Stimulated activated CD8-positive, alpha-beta memory T cell treated with anti-CD3 and anti-CD28 coated beads, Interleukin-4, amount 100 ng/mL, for 48 hours (primary cell): ENCODE measurements at regions not wholly inside any gene's neighbourhood (a gene's known extent, or its start where the extent isn't known, plus 50 kb on each side); places are given as distances from the start of the nearest gene placed in this dataset.

Source experiments
- DNase-seq: peaks from one replicate; pipeline ENCODE4 v3.0.0-alpha.2; 2020

DNA sequence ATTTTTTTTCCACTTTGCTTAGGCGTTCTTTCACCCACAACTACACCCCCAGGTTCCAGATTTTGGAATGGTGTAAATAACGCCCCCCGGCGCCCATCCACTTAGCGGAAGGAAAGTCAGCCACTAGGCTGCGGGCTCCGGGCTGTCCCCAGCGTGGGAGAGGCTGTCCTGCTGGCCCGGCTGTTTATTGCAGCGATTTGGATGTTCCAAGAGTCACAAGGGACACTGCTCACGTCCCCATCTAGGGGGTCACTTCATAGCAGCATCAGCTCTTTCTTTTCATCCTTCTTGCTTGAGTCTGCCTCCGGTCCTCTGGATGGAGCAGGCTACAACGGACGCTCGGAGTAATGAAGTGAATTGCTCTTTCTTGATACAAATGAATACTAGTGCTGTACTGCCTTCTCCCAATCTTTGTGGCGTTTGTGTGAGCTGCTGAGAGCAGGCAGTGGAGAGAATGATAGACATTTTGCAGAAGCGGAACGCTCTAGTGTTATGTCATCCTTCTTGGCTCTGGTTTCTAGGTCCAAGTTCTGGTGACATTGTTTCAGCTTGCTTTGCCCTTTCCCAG, 50.7 kb upstream of the PAIP2B start:
- DNase-seq: peak; percentile 47

DNA sequence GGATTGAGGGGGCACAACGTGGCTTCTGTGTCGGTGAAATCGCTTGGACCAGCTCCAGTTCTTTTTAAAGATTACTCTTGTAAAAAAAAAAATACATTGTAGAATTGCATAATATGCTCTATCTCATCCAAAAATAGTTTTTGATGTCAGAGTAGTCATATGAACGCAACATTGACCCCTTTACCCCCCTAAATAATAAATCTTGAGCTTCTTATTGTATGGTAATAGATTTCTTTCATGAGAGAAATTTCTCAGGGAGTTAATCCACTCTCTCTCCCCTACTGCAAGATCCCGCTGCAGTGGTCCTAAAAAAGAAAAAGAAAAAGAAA, 50.2 kb upstream of the PAIP2B start:
- no peak for DNase-seq

DNA sequence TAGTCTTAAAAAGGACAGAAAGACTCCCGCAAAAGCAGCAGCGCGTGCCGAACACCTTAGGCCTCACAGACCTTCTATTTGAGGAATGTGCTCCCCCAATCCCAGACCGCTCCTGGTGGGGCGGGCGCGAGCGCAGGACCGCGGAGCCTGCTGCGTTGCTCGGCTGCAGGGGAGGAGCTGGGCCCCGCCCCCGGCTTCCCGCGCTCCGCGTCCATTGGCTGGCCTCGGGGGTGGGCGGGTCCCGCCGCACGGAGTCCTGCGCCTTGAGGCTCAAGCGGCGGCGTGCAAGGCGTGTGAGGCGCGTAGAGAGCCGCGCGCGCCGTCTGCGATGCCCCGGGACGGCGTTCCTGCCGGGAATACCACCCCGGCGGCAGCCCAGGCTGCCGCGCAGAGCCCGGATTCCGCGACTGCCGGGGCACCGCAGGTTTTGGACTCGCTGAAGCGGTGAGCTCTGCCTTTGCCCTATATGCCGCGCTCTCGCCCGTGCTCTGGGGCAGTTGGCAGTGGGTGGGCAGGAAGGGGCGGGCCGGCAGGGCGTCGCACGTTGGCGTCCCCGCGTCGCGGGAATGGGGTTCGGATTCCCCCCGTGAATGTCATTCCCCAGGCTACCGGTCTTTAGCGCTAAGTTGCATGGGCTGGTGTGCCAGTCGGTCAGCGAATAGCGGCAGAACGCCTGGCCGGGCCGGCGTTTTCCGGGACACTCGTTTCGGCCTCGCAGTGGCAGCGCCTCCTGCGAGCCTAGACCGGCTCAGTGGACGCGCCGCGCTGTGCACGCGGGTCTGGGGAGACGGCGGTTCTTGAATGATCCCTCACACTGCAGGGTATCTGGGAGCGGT, 49.6 kb upstream of the PAIP2B start:
- peak; percentile 92 for DNase-seq
